Left ventricle myocardium inferior (tissue), 1 donor: ENCODE measurements at regions not wholly inside any gene's neighbourhood (a gene's known extent, or its start where the extent isn't known, plus 50 kb on each side); places are given as distances from the start of the nearest gene placed in this dataset.

Source experiments
- DNase-seq: peaks from one replicate; pipeline ENCODE4 v3.0.0-alpha.2; 2020
- H3K27ac ChIP-seq: fragments of 200-600 bp; replicated peaks from 2 replicates; pipeline ENCODE4 v1.8.0; 2021
- H3K27me3 ChIP-seq: fragments of 200-600 bp; 2 replicates; pipeline ENCODE4 v1.8.0; 2021; ENCODE audit warnings: low read depth
- H3K36me3 ChIP-seq: fragments of 200-600 bp; 2 replicates; pipeline ENCODE4 v1.8.0; 2021
- H3K4me1 ChIP-seq: fragments of 200-600 bp; 2 replicates; pipeline ENCODE4 v1.8.0; 2021
- H3K4me3 ChIP-seq: fragments of 200-600 bp; 2 replicates; pipeline ENCODE4 v1.8.0; 2021; ENCODE audit warnings: mild to moderate bottlenecking, moderate library complexity
- H3K9me3 ChIP-seq: fragments of 200-600 bp; replicated peaks from 2 replicates; pipeline ENCODE4 v1.8.0; 2021
- CTCF ChIP-seq: fragments of 200-600 bp; IDR thresholded peaks from 2 replicates; pipeline ENCODE4 v1.8.0; 2021; ENCODE audit warnings: antibody characterized with exemption, mild to moderate bottlenecking, borderline replicate concordance
- intact Hi-C: fragments of 100-400 bp; cut with micrococcal nuclease; formaldehyde crosslinking; loops from one replicate; pipeline ENCODE4 v1.11.0; 2022
- donor health status: DM: no; HTN: yes; CAD: no; lungs with severe emphysema.

GRCh38 chr16:65323655-65324237, 201.9 kb upstream of the CDH11 start:
- no peaks in the 10 kb centered on the region for H3K9me3 ChIP-seq
- no peaks in the 10 kb centered on the region for H3K36me3 ChIP-seq
- no peaks in the 10 kb centered on the region for H3K4me1 ChIP-seq
- intact Hi-C loops, result no loop called here
- no peak for TF ChIP-seq CTCF
- H3K4me3 ChIP-seq, result no peak overlapping the region
- H3K27me3 ChIP-seq, result no peaks in the 10 kb centered on the region
- no peak overlapping the region for H3K27ac ChIP-seq
- no peak for DNase-seq

DNA sequence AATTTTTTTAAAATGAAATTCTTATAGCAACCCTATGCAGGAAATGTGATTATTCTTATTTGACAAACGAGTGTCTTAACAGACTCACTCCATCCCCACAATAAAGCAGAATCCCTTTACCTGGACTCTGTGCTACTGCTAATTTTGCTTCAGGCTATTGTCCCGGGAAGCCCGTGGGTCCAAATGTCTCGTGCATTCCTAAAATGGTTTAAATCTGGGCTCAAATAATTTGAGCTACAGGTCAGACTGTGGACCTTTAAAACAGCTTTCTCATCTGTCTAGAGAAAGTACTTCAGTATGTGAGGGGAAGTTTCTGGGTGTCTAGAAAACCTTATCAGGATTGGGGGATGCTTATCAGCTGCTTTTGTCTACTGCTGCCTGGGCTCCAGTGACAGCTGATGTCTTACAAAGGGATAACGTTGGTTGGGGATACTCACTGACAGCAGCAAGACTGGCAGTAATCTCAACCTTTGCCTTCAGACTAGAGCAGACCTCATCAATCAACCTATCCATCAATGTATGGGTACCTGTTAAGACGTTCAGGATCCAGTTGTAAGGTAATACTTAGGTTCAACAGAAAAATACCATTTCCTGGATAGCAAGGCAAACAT, 197.9 kb upstream of the CDH11 start:
- intact Hi-C loops, result loop anchor here (10.0 kb wide), 1 partner anchor 195 kb away; the partner anchor contains the start of gene CDH11
- Histone ChIP-seq H3K36me3 (no peaks in the 10 kb centered on the region), H3K27ac (no peak overlapping the region), H3K9me3 (no peaks in the 10 kb centered on the region), H3K4me1 (peaks cover 8% of the 10 kb centered on the region), H3K27me3 (no peaks in the 10 kb centered on the region), H3K4me3 (no peak overlapping the region)
- no peak for TF ChIP-seq CTCF
- DNase-seq, result no peak

DNA sequence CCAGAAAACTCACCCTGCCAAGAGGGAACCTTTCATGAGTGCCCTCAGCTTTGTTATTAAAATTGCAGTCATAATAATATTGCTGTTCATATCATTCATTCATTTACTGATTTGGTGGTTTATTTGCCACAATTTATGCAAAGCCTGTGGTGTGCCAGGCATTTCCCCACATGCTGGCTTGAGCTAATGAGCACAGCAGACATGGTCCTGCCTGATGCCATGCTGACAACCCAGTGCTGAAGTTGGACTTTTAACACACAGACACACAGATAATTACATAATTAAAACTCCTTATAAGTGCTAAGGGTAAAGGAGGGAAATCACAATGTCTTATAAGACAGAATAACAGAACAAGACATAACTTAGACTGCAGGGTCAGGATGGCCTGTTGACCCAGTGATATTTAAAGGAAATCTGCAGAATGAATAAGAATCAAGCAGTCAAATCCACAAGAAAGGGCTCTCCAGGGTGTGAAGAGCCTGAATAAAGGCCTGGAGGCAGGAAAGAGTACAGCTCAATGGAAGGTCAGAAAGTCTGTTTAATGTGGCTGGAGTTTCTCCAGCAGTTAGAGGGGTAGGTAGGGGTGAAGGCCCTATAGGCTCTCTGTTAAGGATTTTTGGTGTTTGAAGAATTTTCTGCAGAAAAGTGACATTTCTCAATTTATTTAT, 196.9 kb upstream of the CDH11 start:
- Histone ChIP-seq H3K36me3 (no peaks in the 10 kb centered on the region), H3K4me1 (peaks cover 12% of the 10 kb centered on the region), H3K27ac (no peak overlapping the region), H3K4me3 (no peak overlapping the region), H3K9me3 (no peaks in the 10 kb centered on the region), H3K27me3 (no peaks in the 10 kb centered on the region)
- TF ChIP-seq CTCF, result no peak
- intact Hi-C loops, result loop anchor here (10.0 kb wide), 1 partner anchor 194 kb away; the partner anchor contains the start of gene CDH11
- no peak for DNase-seq

DNA sequence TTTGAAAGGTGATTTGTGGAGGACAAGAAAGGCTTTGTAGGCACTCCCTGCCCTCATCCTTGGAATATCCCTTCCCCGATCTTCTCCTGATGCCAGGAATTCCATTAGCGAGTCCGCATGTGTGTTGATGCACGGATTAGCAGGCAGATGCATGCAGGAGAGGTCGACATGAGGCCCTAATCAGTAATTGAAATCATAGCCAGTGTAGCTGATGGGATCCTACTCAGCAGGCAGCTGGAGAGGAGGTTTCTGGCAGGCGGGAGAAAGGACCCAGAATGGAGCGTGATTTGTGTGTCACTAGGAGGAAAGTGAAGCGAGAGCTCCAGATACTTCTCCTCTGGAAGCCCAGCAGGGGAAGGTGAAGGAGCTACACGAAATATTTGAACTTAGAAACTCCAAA, 196.3 kb upstream of the CDH11 start:
- intact Hi-C loops, result loop anchor here (10.0 kb wide), 1 partner anchor 193 kb away; the partner anchor contains the start of gene CDH11
- DNase-seq, result no peak
- H3K27me3 ChIP-seq, result no peaks in the 10 kb centered on the region
- H3K27ac ChIP-seq, result no peak overlapping the region
- no peaks in the 10 kb centered on the region for H3K9me3 ChIP-seq
- no peak overlapping the region for H3K4me3 ChIP-seq
- no peaks in the 10 kb centered on the region for H3K36me3 ChIP-seq
- H3K4me1 ChIP-seq, result peaks cover 12% of the 10 kb centered on the region
- TF ChIP-seq CTCF, result no peak

DNA sequence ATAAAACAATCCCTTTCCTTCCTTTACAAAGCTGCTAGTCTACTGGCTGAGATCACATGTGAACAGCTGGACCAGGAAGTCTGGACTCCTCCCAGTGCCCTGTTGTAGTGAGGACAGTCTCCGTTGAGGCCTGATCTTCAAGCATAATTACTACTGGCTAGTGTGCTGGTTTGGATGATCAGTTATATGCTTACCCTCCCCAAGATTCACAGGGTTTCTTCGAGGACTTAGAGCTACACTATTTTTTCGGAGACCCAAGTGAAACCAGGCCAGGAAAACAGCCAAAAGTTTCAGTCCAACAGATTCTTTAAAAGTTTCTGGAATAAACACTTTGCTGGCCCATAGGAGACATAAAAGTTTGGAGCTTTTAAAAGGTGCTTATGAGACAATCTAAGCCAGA, 194.9 kb upstream of the CDH11 start:
- Histone ChIP-seq H3K36me3 (no peaks in the 10 kb centered on the region), H3K9me3 (no peaks in the 10 kb centered on the region), H3K27ac (no peak overlapping the region), H3K27me3 (no peaks in the 10 kb centered on the region), H3K4me1 (peaks cover 12% of the 10 kb centered on the region), H3K4me3 (no peak overlapping the region)
- DNase-seq, result no peak
- intact Hi-C loops, result loop anchor here (10.0 kb wide), 1 partner anchor 192 kb away; the partner anchor contains the start of gene CDH11
- TF ChIP-seq CTCF, result no peak
